PC-9 (cell line): ENCODE measurements at regions not wholly inside any gene's neighbourhood (a gene's known extent, or its start where the extent isn't known, plus 50 kb on each side); places are given as distances from the start of the nearest gene placed in this dataset.
A peak's percentile ranks its signal among the peaks of the same experiment; 100 is the strongest.
"Not testable (repeated sequence)": the region's sequence is repeated elsewhere in the genome, so short reads cannot be mapped to it uniquely, and the experiment has no call there.

Source experiments
- BruUV-seq: library from RNA; stranded (reverse); fragments of 400-500 nt; replicated peaks from 2 replicates; lab custom pipeline; 2021; lab: Mats Ljungman, UMichigan
- CTCF ChIA-PET: fragments of 300-600 bp; sonication (Branson Sonifier 250); formaldehyde crosslinking; loops from one replicate; lab custom pipeline; 2022; ENCODE audit warnings: antibody characterized with exemption; lab: Charles Lee
- POLR2A ChIA-PET: fragments of 300-600 bp; sonication (Branson Sonifier 250); formaldehyde crosslinking; loops from one replicate; lab custom pipeline; 2022; ENCODE audit warnings: antibody characterized with exemption; ENCODE audit not compliant: unreplicated experiment; lab: Charles Lee
- DNase-seq, 2 experiments: peaks; one replicate each; pipeline versions ENCODE4 v3.0.0 to v3.0.0-alpha.2; 2015 to 2022; ENCODE audit warnings: mixed read lengths in 1 of 2
- H2AFZ ChIP-seq: fragments of 200-600 bp; sonication (generic); 2 replicates; pipeline ENCODE4 v1.8.1; 2017; ENCODE audit warnings: antibody characterized with exemption
- H3F3A ChIP-seq: fragments of 200-600 bp; sonication (generic); 2 replicates; pipeline ENCODE4 v1.8.1; 2017; ENCODE audit warnings: antibody characterized with exemption, mild to moderate bottlenecking, low read depth; ENCODE audit not compliant: insufficient read depth
- H3K27ac ChIP-seq: fragments of 200-600 bp; sonication (generic); 2 replicates; pipeline ENCODE4 v1.6.1; 2016; ENCODE audit warnings: mixed run types
- H3K27me3 ChIP-seq: fragments of 200-600 bp; sonication (generic); 2 replicates; pipeline ENCODE4 v1.6.1; 2016; ENCODE audit warnings: low read depth, mixed run types; ENCODE audit not compliant: insufficient read depth
- H3K36me3 ChIP-seq: fragments of 200-600 bp; sonication (generic); 2 replicates; pipeline ENCODE4 v1.6.1; 2016; ENCODE audit warnings: low read depth, mixed run types
- H3K4me1 ChIP-seq: fragments of 200-600 bp; sonication (generic); replicated peaks from 2 replicates; pipeline ENCODE4 v1.6.1; 2016; ENCODE audit warnings: mixed run types; ENCODE audit not compliant: insufficient read depth
- H3K4me2 ChIP-seq: fragments of 200-600 bp; sonication (generic); 2 replicates; pipeline ENCODE4 v1.6.1; 2017; ENCODE audit warnings: mixed run types
- H3K4me3 ChIP-seq: fragments of 200-600 bp; sonication (generic); 2 replicates; pipeline ENCODE4 v1.6.1; 2016; ENCODE audit warnings: mixed run types
- H3K79me2 ChIP-seq: fragments of 200-600 bp; sonication (generic); 2 replicates; pipeline ENCODE4 v1.6.1; 2017; ENCODE audit warnings: low read depth, mixed run types
- H3K9me2 ChIP-seq: fragments of 200-600 bp; sonication (generic); 2 replicates; pipeline ENCODE4 v1.8.1; 2017; ENCODE audit warnings: mild to moderate bottlenecking; ENCODE audit not compliant: insufficient read depth
- H3K9me3 ChIP-seq: fragments of 200-600 bp; sonication (generic); 2 replicates; pipeline ENCODE4 v1.8.1; 2016; ENCODE audit warnings: low read depth; ENCODE audit not compliant: insufficient read depth
- H4K20me1 ChIP-seq: fragments of 200-600 bp; sonication (generic); 2 replicates; pipeline ENCODE4 v1.8.1; 2017; ENCODE audit not compliant: insufficient read depth
- intact Hi-C: fragments of 100-400 bp; cut with micrococcal nuclease; formaldehyde crosslinking; loops from one replicate; pipeline ENCODE4 v1.10.0; 2022; ENCODE audit not compliant: unreplicated experiment

DNA sequence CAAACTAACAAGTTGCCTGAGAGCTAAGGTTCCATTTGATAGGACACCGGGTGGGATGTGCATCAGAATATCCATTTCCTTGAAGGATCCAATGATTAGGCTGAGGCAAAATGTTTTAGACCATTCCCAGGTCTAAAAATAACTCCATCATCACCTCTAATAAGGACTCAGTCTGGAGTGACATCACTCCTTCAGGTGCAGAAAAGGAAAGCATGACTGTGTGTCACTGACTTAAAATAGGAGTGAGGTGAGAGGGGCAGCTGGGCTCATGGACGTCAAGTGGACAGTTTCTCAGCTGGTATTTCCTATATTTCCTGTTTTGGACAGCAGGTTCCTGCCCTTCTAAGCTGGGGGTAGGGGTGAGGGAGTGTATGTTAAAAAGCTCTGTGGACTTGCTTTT is 135.9 kb upstream of the PLGLB2 start:
- not testable (repeated sequence) for H3K4me1 ChIP-seq

DNA sequence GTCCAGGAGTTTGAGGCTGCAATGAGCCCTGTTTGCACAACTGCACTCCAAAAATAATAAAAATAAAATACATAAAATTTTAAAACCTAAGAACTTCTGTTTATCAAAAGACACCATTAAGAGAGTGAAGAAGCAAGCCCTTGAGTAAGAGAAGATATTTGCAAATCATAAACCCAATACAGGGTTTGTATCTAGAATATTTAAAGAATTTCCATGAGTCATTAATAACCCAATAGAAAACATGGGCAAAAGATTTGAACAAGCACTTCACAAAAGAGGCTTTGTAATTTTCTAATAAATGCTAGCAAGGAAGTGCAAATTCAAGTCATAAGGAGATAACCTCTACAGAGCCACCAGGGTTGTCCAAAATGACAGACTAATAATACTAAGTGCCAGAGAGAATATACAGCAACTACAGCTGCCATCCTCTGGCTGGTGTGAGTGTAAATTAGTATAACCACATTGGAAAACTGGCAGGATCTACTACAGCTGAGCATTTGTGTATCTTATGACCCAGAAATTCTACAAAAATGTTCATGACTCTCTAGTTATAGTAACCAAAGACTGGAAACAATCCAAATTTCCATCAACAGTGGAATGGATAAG is 133.0 kb upstream of the PLGLB2 start:
- CTCF ChIA-PET, H3K36me3 ChIP-seq, BruUV-seq: not testable (repeated sequence)

More for the DNA sequence above, 135.9 kb upstream of the PLGLB2 start:
- H3K27me3 ChIP-seq, BruUV-seq, H3K4me2 ChIP-seq, H3K4me3 ChIP-seq, POLR2A ChIA-PET, H4K20me1 ChIP-seq, H3K79me2 ChIP-seq, H3K9me2 ChIP-seq, H3K36me3 ChIP-seq, H3K9me3 ChIP-seq, CTCF ChIA-PET, DNase-seq, H3K27ac ChIP-seq, H2AFZ ChIP-seq, intact Hi-C loops, H3F3A ChIP-seq: not testable (repeated sequence)

DNA sequence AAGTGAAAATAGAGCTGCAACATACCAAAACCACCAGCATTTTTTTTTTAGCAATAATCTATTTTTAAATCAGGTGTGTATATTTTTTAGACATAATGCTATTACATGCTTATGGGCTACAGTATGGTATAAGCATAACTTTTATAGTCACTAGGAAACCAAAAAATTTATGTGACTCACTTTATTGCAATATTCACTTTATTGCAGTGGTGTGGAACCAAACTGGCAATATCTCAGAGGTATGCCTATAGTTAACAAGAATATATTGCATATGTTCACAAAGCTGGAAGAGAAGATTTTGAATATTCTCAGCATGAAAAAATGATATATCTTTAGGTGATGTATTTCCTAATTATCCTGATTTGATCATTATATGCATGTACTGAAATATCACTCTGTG is 128.8 kb upstream of the PLGLB2 start:
- CTCF ChIA-PET, H3K79me2 ChIP-seq, intact Hi-C loops, H3F3A ChIP-seq, H3K27me3 ChIP-seq, H3K36me3 ChIP-seq, H3K9me2 ChIP-seq, H3K9me3 ChIP-seq, H4K20me1 ChIP-seq, H2AFZ ChIP-seq, DNase-seq, H3K4me1 ChIP-seq, H3K4me3 ChIP-seq, BruUV-seq, H3K4me2 ChIP-seq, H3K27ac ChIP-seq, POLR2A ChIA-PET: not testable (repeated sequence)

More for the DNA sequence above, 133.0 kb upstream of the PLGLB2 start:
- H2AFZ ChIP-seq, H3K4me1 ChIP-seq, H3K4me3 ChIP-seq, POLR2A ChIA-PET, H3K79me2 ChIP-seq, intact Hi-C loops, DNase-seq, H4K20me1 ChIP-seq, H3F3A ChIP-seq, H3K9me3 ChIP-seq, H3K4me2 ChIP-seq, H3K27me3 ChIP-seq, H3K9me2 ChIP-seq, H3K27ac ChIP-seq: not testable (repeated sequence)

DNA sequence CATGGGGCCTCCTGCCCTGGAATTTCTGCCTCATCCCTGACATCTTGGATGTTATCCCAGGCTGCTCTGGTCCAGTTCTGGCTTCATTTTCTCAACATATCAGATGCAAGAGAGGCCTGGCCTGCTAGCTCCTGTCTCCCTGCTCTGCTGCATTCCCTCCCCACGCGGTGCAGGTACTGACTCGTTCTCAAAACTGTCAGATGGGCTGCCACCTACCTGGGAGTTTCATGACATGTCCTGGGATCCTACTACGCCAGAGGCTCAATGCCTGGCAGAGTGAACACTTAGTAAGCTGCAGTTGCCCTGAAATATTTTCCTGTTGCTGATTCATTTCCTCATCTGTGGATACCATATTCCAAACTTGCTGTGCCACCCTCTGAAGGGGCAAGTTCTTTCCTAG is 126.7 kb upstream of the PLGLB2 start:
- H3K4me3 ChIP-seq, POLR2A ChIA-PET, H3K27ac ChIP-seq, H3K9me2 ChIP-seq, H3K36me3 ChIP-seq, intact Hi-C loops, H3K27me3 ChIP-seq, DNase-seq, CTCF ChIA-PET, H4K20me1 ChIP-seq, H3K79me2 ChIP-seq, H3K4me2 ChIP-seq, H3F3A ChIP-seq, BruUV-seq, H3K4me1 ChIP-seq, H2AFZ ChIP-seq, H3K9me3 ChIP-seq: not testable (repeated sequence)

DNA sequence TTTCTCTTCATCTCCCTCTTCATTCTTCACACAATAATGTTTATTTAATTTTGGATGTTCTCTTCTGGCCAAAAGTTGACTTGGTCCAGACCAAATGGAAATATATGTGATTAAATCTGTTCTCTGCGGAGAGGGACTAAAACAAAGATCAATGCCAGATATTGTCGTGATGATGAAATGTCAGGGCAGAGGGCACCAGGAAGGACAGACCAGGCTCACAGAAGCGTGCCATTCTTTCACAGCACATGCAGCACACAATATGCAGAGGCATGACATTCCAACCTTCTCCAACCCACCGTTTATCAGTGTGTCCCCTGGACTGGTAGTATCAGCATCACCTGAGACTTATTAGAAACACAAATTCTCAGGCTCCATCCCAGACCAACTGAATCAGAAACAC is 125.2 kb upstream of the PLGLB2 start:
- H3K9me2 ChIP-seq, H3K4me2 ChIP-seq, H3K36me3 ChIP-seq, H3K79me2 ChIP-seq, H2AFZ ChIP-seq, H4K20me1 ChIP-seq, H3K27me3 ChIP-seq, H3K4me1 ChIP-seq, H3K9me3 ChIP-seq, BruUV-seq, H3K4me3 ChIP-seq, POLR2A ChIA-PET, H3K27ac ChIP-seq, DNase-seq, CTCF ChIA-PET, H3F3A ChIP-seq, intact Hi-C loops: not testable (repeated sequence)

DNA sequence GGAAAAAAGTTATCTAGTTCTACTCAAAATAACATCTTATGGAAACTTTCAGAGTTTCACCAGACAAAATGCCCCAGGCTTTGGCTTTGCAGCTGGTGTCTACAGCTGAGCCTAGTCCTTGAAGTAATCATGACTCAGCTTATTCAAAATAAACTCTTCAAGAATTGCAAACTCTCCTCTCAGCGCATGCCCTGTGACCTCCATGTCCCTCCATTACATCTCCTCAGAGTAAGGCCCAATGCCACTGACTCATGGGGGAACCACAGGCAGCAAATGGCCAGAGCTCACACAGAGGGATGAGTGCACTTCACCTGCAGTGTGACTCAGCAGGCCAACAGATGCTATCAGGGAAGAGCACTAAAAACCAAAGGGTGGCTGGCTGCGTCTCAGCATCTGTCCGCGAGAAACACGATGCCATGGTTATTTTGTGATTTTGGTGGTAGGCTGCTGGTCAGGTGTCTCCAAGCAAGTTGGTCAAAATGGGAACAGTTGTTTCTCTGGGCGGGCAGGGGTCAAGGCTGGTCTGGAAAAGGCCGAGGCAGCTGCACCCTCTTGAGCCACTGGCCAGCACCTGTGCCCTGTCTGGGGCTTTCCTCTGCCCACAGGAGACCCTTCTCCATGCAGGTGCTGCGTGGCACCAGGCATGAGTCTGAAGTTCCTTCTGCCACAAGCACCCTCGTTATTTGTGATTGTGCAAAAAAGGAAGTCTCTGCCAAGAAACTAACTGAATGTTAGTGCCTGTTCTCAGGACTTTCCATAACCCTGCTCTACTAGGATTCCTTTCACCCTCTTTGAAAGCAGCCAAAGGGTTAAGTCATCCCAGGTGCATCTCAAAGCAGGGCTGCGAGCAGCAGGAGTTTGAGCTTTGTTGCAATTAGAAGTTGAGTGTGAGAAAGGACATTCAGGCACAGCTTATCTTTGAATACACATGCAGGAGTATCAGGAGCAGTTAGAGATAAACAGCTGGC is 118.1 kb upstream of the PLGLB2 start:
- intact Hi-C loops: not testable (repeated sequence)

DNA sequence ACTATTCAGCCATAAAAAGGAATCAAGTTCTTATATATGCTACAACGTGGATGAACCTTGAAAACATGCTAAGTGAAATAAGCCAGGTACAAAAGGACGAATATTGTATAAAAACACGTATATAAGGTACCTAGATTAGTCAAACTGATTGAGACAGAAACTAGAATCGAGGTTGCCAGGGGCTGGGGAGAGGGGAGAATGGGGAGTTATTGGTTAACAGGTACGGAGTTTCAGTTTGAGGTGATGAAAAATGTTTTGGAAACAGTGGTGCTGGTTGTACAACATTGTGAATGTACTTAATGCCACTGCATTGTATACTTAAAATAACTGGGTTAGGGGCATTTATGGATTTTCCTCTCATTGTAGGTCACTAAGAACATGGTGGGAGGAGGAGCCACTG is 117.0 kb upstream of the PLGLB2 start:
- POLR2A ChIA-PET, CTCF ChIA-PET, H3K79me2 ChIP-seq, H3K4me2 ChIP-seq, DNase-seq, H3K9me2 ChIP-seq, H3K27me3 ChIP-seq, H2AFZ ChIP-seq, H3F3A ChIP-seq, H3K27ac ChIP-seq, H3K9me3 ChIP-seq, H4K20me1 ChIP-seq, BruUV-seq, intact Hi-C loops, H3K4me3 ChIP-seq, H3K36me3 ChIP-seq: not testable (repeated sequence)
- peaks cover 12% of the 10 kb centered on the region; the same call in 1 of the 2 replicates for H3K4me1 ChIP-seq

More for the DNA sequence above, 118.1 kb upstream of the PLGLB2 start:
- CTCF ChIA-PET, H3K9me3 ChIP-seq, H3F3A ChIP-seq, H3K36me3 ChIP-seq, H3K4me1 ChIP-seq, H4K20me1 ChIP-seq, H2AFZ ChIP-seq, POLR2A ChIA-PET, H3K4me3 ChIP-seq, H3K27me3 ChIP-seq, H3K9me2 ChIP-seq, H3K79me2 ChIP-seq: not testable (repeated sequence)
- Histone ChIP-seq H3K27ac (peak overlapping the region; percentile 77), H3K4me2 (peak overlapping the region; percentile 26; the same call in 1 of the 2 replicates)
- peak; percentile 69 to 86 for DNase-seq
- BruUV-seq: TSS peak; percentile 97
